GM12878 (cell line): ENCODE measurements at regions not wholly inside any gene's neighbourhood (a gene's known extent, or its start where the extent isn't known, plus 50 kb on each side); places are given as distances from the start of the nearest gene placed in this dataset.

ENCODE experiments used
- ATAC-seq: fragments of 200-7000 bp; cut with Tn5 transposase; 3 replicates; pipeline ENCODE4 v1.9.1; 2020; ENCODE audit warnings: mild to moderate bottlenecking, moderate library complexity
- BruUV-seq: library from RNA; stranded (reverse); fragments of 400-500 nt; replicated peaks from 2 replicates; lab custom pipeline; 2021; lab: Mats Ljungman, UMichigan
- CTCF ChIA-PET: fragments of 300-600 bp; sonication (Branson Sonifier 250); formaldehyde crosslinking; extraction: SDS; loops from one replicate; lab custom pipeline; 2021; ENCODE audit warnings: inconsistent platforms; lab: Yijun Ruan, JAX
- POLR2A ChIA-PET: fragments of 350-600 bp; formaldehyde crosslinking; extraction: SDS; loops from one replicate; lab custom pipeline; 2021; ENCODE audit warnings: inconsistent platforms; lab: Charles Lee
- RAD21 ChIA-PET: fragments of 300-600 bp; sonication (Branson Sonifier 250); formaldehyde crosslinking; loops from one replicate; lab custom pipeline; 2023; ENCODE audit warnings: antibody characterized with exemption; ENCODE audit not compliant: unreplicated experiment; lab: Charles Lee
- SMC1A ChIA-PET: fragments of 300-600 bp; sonication (Branson Sonifier 250); formaldehyde crosslinking; loops from one replicate; lab custom pipeline; 2023; ENCODE audit not compliant: unreplicated experiment, uncharacterized antibody; lab: Charles Lee
- DNase-seq: peaks from one replicate; pipeline ENCODE4 v3.0.0-alpha.2; 2011; ENCODE audit warnings: low read depth, low spot score
- FAIRE-seq: peaks from 3 replicates; lab custom pipeline; 2011; peaks lifted over from hg19 to GRCh38; lab: Jason Lieb, UNC
- H2AFZ ChIP-seq: 2 replicates; pipeline ENCODE4 v1.6.0; 2011; ENCODE audit warnings: low read depth, low read length, control low read depth; ENCODE audit not compliant: control insufficient read depth
- H3K27ac ChIP-seq: 2 replicates; pipeline ENCODE4 v1.5.1; 2011; ENCODE audit warnings: control low read depth; ENCODE audit not compliant: control insufficient read depth, insufficient read depth
- H3K27me3 ChIP-seq, 2 experiments: replicated peaks in 1 of 2; 2 replicates each; pipeline versions ENCODE4 v1.6.0 to v1.6.1; 2011; ENCODE audit warnings: low read length in 1 of 2; ENCODE audit not compliant: control insufficient read depth in 2 of 2, insufficient read depth in 2 of 2
- H3K36me3 ChIP-seq, 2 experiments: 2 replicates each; pipeline ENCODE4 v1.5.1; 2011; ENCODE audit warnings: low read length in 1 of 2; ENCODE audit not compliant: control insufficient read depth in 2 of 2, insufficient read depth in 2 of 2
- H3K4me1 ChIP-seq: 2 replicates; pipeline ENCODE4 v1.6.1; 2011; ENCODE audit warnings: mild to moderate bottlenecking, low read length, moderate library complexity, mixed read lengths; ENCODE audit not compliant: control insufficient read depth, insufficient read depth
- H3K4me2 ChIP-seq: 2 replicates; pipeline ENCODE4 v1.6.0; 2011; ENCODE audit warnings: control low read depth; ENCODE audit not compliant: control insufficient read depth, insufficient read depth
- H3K4me3 ChIP-seq: fragments of 200-600 bp; sonication (generic); 2 replicates; pipeline ENCODE4 v1.5.1; 2016
- H3K79me2 ChIP-seq: 2 replicates; pipeline ENCODE4 v1.6.0; 2011; ENCODE audit warnings: low read length; ENCODE audit not compliant: control insufficient read depth, insufficient read depth
- H3K9ac ChIP-seq: 2 replicates; pipeline ENCODE4 v1.8.0; 2011; ENCODE audit warnings: low read length, control low read depth, mixed read lengths; ENCODE audit not compliant: control insufficient read depth, insufficient read depth
- H3K9me3 ChIP-seq: replicated peaks from 3 replicates; pipeline ENCODE4 v1.5.1; 2011; ENCODE audit warnings: mild to moderate bottlenecking, low read length; ENCODE audit not compliant: control insufficient read depth, insufficient read depth
- H4K20me1 ChIP-seq: 2 replicates; pipeline ENCODE4 v1.6.0; 2011; ENCODE audit not compliant: control insufficient read depth, insufficient read depth
- CBFB ChIP-seq: IDR thresholded peaks from 2 replicates; pipeline ENCODE4 v1.6.1; 2016; ENCODE audit warnings: antibody characterized with exemption, low read depth
- E2F8 ChIP-seq: fragments of 450-650 bp; IDR thresholded peaks from 2 replicates; pipeline ENCODE4 v1.6.1; 2018; ENCODE audit warnings: mild to moderate bottlenecking, low read depth, moderate library complexity; ENCODE audit not compliant: partially characterized antibody
- EGR1 ChIP-seq, 2 experiments: IDR thresholded peaks; 1 replicate in 1 of 2; 2 replicates in 1 of 2; pipeline ENCODE4 v1.6.1; 2011 to 2012; ENCODE audit warnings: low read depth in 2 of 2, low read length in 2 of 2, borderline replicate concordance in 1 of 2, mild to moderate bottlenecking in 1 of 2, moderate library complexity in 1 of 2
- NR2F1 ChIP-seq: fragments of 450-650 bp; conservative IDR thresholded peaks from 2 replicates; pipeline ENCODE4 v1.6.1; 2017; ENCODE audit warnings: mild to moderate bottlenecking
- TBL1XR1 ChIP-seq: IDR thresholded peaks from 2 replicates; pipeline ENCODE4 v1.6.1; 2012; ENCODE audit warnings: low read depth, low read length, improper control_type of control experiment
- ZNF24 ChIP-seq: fragments of 450-650 bp; IDR thresholded peaks from 2 replicates; pipeline ENCODE4 v1.6.1; 2017; ENCODE audit warnings: antibody characterized with exemption, mild to moderate bottlenecking
- WGBS: methylation state at CpG from one replicate; pipeline ENCODE4 v1.1.6; 2016; ENCODE audit warnings: low lambda C conversion rate; ENCODE audit not compliant: insufficient replicate concordance, insufficient coverage; ENCODE audit errors: missing lambda C conversion rate; 5-methylcytosine and 5-hydroxymethylcytosine counted together
- in situ Hi-C: fragments of 300-500 bp; cut with MboI; formaldehyde crosslinking; loops from 9 replicates; pipeline ENCODE4 v1.14.3; 2018; ENCODE audit warnings: mixed read lengths
- intact Hi-C: fragments of 100-400 bp; cut with micrococcal nuclease; formaldehyde crosslinking; loops from one replicate; pipeline ENCODE4 v1.14.2; 2022; ENCODE audit not compliant: unreplicated experiment

- H3K4me3 ChIP-seq = no peak overlapping the region
- no peaks in the 10 kb centered on the region for H3K36me3 ChIP-seq
- ChIA-PET POLR2A (no interaction called here), CTCF (no interaction called here), RAD21 (no interaction called here), SMC1A (no interaction called here)
- no peaks in the 10 kb centered on the region for H3K9me3 ChIP-seq
- H3K9ac ChIP-seq = no peak overlapping the region
- no peaks in the 10 kb centered on the region for H4K20me1 ChIP-seq
- intact Hi-C loops = no loop called here
- FAIRE-seq (no peak), ATAC-seq (no peak), DNase-seq (no peak)
- 25% methylated on average over 3 of the region's 3 CpGs for WGBS
- no peak overlapping the region for H3K27ac ChIP-seq
- BruUV-seq = no TSS peak
- H3K27me3 ChIP-seq = no peaks in the 10 kb centered on the region
- H3K4me2 ChIP-seq = no peak overlapping the region
- H3K4me1 ChIP-seq = no peaks in the 10 kb centered on the region
- no peaks in the 10 kb centered on the region for H3K79me2 ChIP-seq
- H2AFZ ChIP-seq = no peak overlapping the region
- in situ Hi-C loops = no loop called here
- no peak for TF ChIP-seq NR2F1
- no peak for TF ChIP-seq ZNF24
- TF ChIP-seq CBFB = no peak
- no peak for TF ChIP-seq EGR1 (IDR thresholded peaks at IDR 0.05; ENCODE audit: borderline replicate concordance in 1 of 2, low read depth in 2 of 2, low read length in 2 of 2)
- TF ChIP-seq TBL1XR1 = no peak
- no peak for TF ChIP-seq E2F8
Measured at GRCh38 chr13:107057028-107057631, 489.2 kb upstream of the ARGLU1 start.
